ENCODE measurements at regions not wholly inside any gene's neighbourhood (a gene's known extent, or its start where the extent isn't known, plus 50 kb on each side); places are given as distances from the start of the nearest gene placed in this dataset.

GRCh38 chr13:82636119-82636518, 1246.2 kb downstream of the SLITRK1 start:
- H3K4me1 ChIP-seq (ENCODE audit: insufficient read depth, low read length), result no peaks in the 10 kb centered on the region
- H3K4me3 ChIP-seq (ENCODE audit: insufficient read depth, low read length), result no peak overlapping the region
- no peaks in the 10 kb centered on the region for H3K36me3 ChIP-seq (ENCODE audit: insufficient read depth, low read length)
- H3K4me2 ChIP-seq (ENCODE audit: insufficient read depth, low read length), result no peak overlapping the region
- no peak overlapping the region for H3K27ac ChIP-seq (ENCODE audit: low read depth, low read length)
- no peaks in the 10 kb centered on the region for H4K20me1 ChIP-seq (ENCODE audit: insufficient read depth, low read length)
- TF ChIP-seq, protein P1, sequence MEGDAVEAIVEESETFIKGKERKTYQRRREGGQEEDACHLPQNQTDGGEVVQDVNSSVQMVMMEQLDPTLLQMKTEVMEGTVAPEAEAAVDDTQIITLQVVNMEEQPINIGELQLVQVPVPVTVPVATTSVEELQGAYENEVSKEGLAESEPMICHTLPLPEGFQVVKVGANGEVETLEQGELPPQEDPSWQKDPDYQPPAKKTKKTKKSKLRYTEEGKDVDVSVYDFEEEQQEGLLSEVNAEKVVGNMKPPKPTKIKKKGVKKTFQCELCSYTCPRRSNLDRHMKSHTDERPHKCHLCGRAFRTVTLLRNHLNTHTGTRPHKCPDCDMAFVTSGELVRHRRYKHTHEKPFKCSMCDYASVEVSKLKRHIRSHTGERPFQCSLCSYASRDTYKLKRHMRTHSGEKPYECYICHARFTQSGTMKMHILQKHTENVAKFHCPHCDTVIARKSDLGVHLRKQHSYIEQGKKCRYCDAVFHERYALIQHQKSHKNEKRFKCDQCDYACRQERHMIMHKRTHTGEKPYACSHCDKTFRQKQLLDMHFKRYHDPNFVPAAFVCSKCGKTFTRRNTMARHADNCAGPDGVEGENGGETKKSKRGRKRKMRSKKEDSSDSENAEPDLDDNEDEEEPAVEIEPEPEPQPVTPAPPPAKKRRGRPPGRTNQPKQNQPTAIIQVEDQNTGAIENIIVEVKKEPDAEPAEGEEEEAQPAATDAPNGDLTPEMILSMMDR (IDR thresholded peaks at IDR 0.05; ENCODE audit: extremely low read depth, low read depth, low read length), result no peak
- H2AFZ ChIP-seq (ENCODE audit: low read length), result no peak overlapping the region
- no peak for DNase-seq (ENCODE audit: insufficient read length, low spot score, missing footprints)
- H3K9me3 ChIP-seq (ENCODE audit: low read depth, low read length), result no peaks in the 10 kb centered on the region
- no peaks in the 10 kb centered on the region for H3K27me3 ChIP-seq (ENCODE audit: insufficient read depth, low read length)
- no peaks in the 10 kb centered on the region for H3K79me2 ChIP-seq (ENCODE audit: insufficient read depth, low read length)

DNA sequence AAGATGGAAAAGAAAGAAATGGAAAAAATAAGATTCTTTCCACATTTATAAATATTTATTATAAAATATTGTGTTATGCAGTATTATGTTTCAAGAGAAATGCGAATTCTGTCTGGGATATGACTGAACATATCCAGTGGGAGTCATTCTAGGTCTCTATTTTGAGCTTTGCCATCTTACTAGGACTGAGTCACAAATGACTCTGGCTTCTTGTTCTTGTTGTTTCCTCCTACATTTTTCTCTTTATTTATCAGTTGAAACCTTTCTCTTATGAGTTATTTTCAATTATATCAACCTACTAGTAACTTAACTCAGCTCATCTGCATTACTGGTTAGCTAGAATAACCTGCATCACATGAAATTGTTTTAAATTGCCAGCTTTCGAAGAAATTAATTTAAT, 1247.3 kb downstream of the SLITRK1 start:
- Histone ChIP-seq H3K27me3 (ENCODE audit: insufficient read depth, low read length) (no peaks in the 10 kb centered on the region), H3K79me2 (ENCODE audit: insufficient read depth, low read length) (no peaks in the 10 kb centered on the region), H3K27ac (ENCODE audit: low read depth, low read length) (no peak overlapping the region), H3K9me3 (ENCODE audit: low read depth, low read length) (no peaks in the 10 kb centered on the region), H3K4me1 (ENCODE audit: insufficient read depth, low read length) (no peaks in the 10 kb centered on the region), H4K20me1 (ENCODE audit: insufficient read depth, low read length) (no peaks in the 10 kb centered on the region), H2AFZ (ENCODE audit: low read length) (no peak overlapping the region), H3K4me3 (ENCODE audit: insufficient read depth, low read length) (no peak overlapping the region), H3K4me2 (ENCODE audit: insufficient read depth, low read length) (no peak overlapping the region), H3K36me3 (ENCODE audit: insufficient read depth, low read length) (no peaks in the 10 kb centered on the region)
- peak; percentile 65 for DNase-seq (ENCODE audit: insufficient read length, low spot score, missing footprints)
- TF ChIP-seq, protein P1 (IDR thresholded peaks at IDR 0.05; ENCODE audit: extremely low read depth, low read depth, low read length), result no peak

GRCh38 chr13:82627183-82627582, 1255.1 kb downstream of the SLITRK1 start:
- Histone ChIP-seq H3K27me3 (ENCODE audit: insufficient read depth, low read length) (no peaks in the 10 kb centered on the region), H3K9me3 (ENCODE audit: low read depth, low read length) (peaks cover 2% of the 10 kb centered on the region), H3K4me2 (ENCODE audit: insufficient read depth, low read length) (no peak overlapping the region), H3K36me3 (ENCODE audit: insufficient read depth, low read length) (no peaks in the 10 kb centered on the region), H3K79me2 (ENCODE audit: insufficient read depth, low read length) (no peaks in the 10 kb centered on the region), H3K4me1 (ENCODE audit: insufficient read depth, low read length) (no peaks in the 10 kb centered on the region), H2AFZ (ENCODE audit: low read length) (no peak overlapping the region), H3K27ac (ENCODE audit: low read depth, low read length) (no peak overlapping the region), H3K4me3 (ENCODE audit: insufficient read depth, low read length) (no peak overlapping the region), H4K20me1 (ENCODE audit: insufficient read depth, low read length) (no peaks in the 10 kb centered on the region)
- no peak for DNase-seq (ENCODE audit: insufficient read length, low spot score, missing footprints)
- TF ChIP-seq, protein P1 (IDR thresholded peaks at IDR 0.05; ENCODE audit: extremely low read depth, low read depth, low read length), result no peak

DNA sequence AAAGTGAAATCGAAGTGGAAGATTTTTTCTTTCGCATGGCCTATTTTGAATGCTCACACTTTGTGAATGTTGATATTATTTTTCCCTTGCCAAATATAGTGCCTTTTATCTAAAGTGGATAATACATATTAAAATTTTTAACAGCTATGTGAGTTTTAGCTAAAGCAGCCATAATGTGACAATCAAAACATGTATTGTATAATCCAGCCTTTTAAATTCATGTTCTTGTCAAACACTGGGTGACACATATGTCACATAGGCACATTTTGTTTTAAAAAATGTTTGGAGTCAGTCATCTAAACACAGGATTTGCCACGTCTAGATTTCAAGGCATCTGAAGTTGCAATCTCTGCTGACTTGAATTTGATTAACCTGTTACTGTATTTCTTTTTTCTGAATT, 1256.6 kb downstream of the SLITRK1 start:
- Histone ChIP-seq H3K27me3 (ENCODE audit: insufficient read depth, low read length) (no peaks in the 10 kb centered on the region), H4K20me1 (ENCODE audit: insufficient read depth, low read length) (no peaks in the 10 kb centered on the region), H3K9me3 (ENCODE audit: low read depth, low read length) (peaks cover 2% of the 10 kb centered on the region), H2AFZ (ENCODE audit: low read length) (no peak overlapping the region), H3K4me3 (ENCODE audit: insufficient read depth, low read length) (no peak overlapping the region), H3K36me3 (ENCODE audit: insufficient read depth, low read length) (no peaks in the 10 kb centered on the region), H3K27ac (ENCODE audit: low read depth, low read length) (no peak overlapping the region), H3K79me2 (ENCODE audit: insufficient read depth, low read length) (no peaks in the 10 kb centered on the region), H3K4me1 (ENCODE audit: insufficient read depth, low read length) (no peaks in the 10 kb centered on the region), H3K4me2 (ENCODE audit: insufficient read depth, low read length) (no peak overlapping the region)
- TF ChIP-seq, protein P1 (IDR thresholded peaks at IDR 0.05; ENCODE audit: extremely low read depth, low read depth, low read length), result no peak
- DNase-seq (ENCODE audit: insufficient read length, low spot score, missing footprints), result no peak

All from osteoblast (primary cell).